ENCODE measurements at regions not wholly inside any gene's neighbourhood (a gene's known extent, or its start where the extent isn't known, plus 50 kb on each side); places are given as distances from the start of the nearest gene placed in this dataset.

DNA sequence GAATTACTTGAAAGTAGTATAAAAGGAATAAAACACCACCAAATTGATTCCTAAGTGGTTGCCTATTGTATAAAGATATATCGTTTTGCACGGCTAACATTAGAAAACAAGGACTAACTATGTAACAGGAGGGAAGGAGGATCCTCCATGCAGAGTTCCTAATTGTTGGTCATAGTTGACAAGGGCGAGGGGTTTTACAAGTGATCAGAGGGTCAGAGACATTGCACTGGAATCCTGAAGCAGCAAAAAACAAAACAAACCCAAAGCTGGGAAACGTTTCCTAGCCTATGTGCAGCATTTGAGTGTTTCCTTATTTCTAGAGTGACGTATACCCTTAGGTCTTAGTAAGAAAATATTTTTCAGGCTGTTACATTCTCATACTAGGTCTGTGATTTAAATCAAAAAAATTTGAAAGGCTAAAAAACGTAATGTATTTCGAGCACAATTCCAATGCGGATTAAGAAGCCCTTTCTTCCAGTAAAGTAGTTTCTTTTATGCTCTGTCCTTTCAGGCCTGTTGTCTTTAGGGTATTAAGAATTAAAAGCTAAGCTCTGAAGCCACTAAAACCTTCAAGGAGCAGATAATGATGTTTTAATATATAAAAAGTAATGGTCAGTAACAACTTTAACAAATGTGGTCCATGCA is 373.8 kb upstream of the MMS22L start:
- no peak for TF ChIP-seq ZNF274 (IDR thresholded peaks at IDR 0.05; ENCODE audit: low read depth, low read length)
- no peak for TF ChIP-seq SUZ12 (IDR thresholded peaks at IDR 0.05; ENCODE audit: extremely low read depth, insufficient read depth, insufficient read length)
- TF ChIP-seq YY1 (IDR thresholded peaks at IDR 0.05; ENCODE audit: insufficient read depth, insufficient read length), result no peak
